HepG2 (cell line): ENCODE measurements at regions not wholly inside any gene's neighbourhood (a gene's known extent, or its start where the extent isn't known, plus 50 kb on each side); places are given as distances from the start of the nearest gene placed in this dataset.

Source experiments
- ATAC-seq: fragments of 200-7000 bp; cut with Tn5 transposase; 3 replicates; pipeline ENCODE4 v1.9.1; 2020; ENCODE audit warnings: mild to moderate bottlenecking, moderate library complexity
- BruUV-seq: library from RNA; stranded (reverse); fragments of 400-500 nt; replicated peaks from 2 replicates; lab custom pipeline; 2021; lab: Mats Ljungman, UMichigan
- CTCF ChIA-PET: fragments of 300-600 bp; formaldehyde crosslinking; extraction: SDS; loops from one replicate; lab custom pipeline; 2021; ENCODE audit warnings: low total read pairs, inconsistent platforms, low intra/inter-chr PET ratio; lab: Yijun Ruan, JAX
- POLR2A ChIA-PET: fragments of 350-600 bp; sonication (Branson Sonifier 250); formaldehyde crosslinking; loops from one replicate; lab custom pipeline; 2020; ENCODE audit warnings: antibody characterized with exemption, inconsistent platforms; lab: Yijun Ruan, JAX
- DNase-seq: peaks from one replicate; pipeline ENCODE4 v3.0.0-alpha.2; 2015; ENCODE audit warnings: low spot score
- FAIRE-seq: peaks from 3 replicates; lab custom pipeline; 2011; peaks lifted over from hg19 to GRCh38; lab: Jason Lieb, UNC
- H2AFZ ChIP-seq: one replicate; pipeline ENCODE4 v1.6.1; 2011; ENCODE audit warnings: low read length, inconsistent platforms
- H3K27ac ChIP-seq: fragments of 300-600 bp; 3 replicates; pipeline ENCODE4 v1.8.0; 2011; ENCODE audit warnings: mixed run types, mild to moderate bottlenecking, mixed read lengths, low read length, inconsistent platforms; ENCODE audit not compliant: insufficient read depth; ENCODE audit errors: extremely low read length
- H3K27me3 ChIP-seq, 2 experiments: fragments of 200-600 bp in 1 of 2; 2 replicates in 1 of 2; 3 replicates in 1 of 2; pipeline versions ENCODE4 v1.6.0 to v1.8.0; 2011; ENCODE audit warnings: low read length in 2 of 2, mild to moderate bottlenecking in 2 of 2, moderate library complexity in 2 of 2, inconsistent platforms in 1 of 2; ENCODE audit not compliant: insufficient read depth in 2 of 2, control insufficient read depth in 1 of 2
- H3K36me3 ChIP-seq, 2 experiments: fragments of 200-600 bp in 1 of 2; replicated peaks in 1 of 2; 2 replicates in 1 of 2; 3 replicates in 1 of 2; pipeline versions ENCODE4 v1.5.1 to v1.8.0; 2011; ENCODE audit warnings: low read length in 2 of 2, inconsistent platforms in 1 of 2; ENCODE audit not compliant: insufficient read depth in 2 of 2, control insufficient read depth in 1 of 2
- H3K4me1 ChIP-seq: 2 replicates; pipeline ENCODE4 v1.5.1; 2012; ENCODE audit warnings: low read length, inconsistent platforms; ENCODE audit not compliant: insufficient read depth
- H3K4me2 ChIP-seq: 2 replicates; pipeline ENCODE4 v1.6.0; 2011; ENCODE audit warnings: low read depth, low read length, inconsistent platforms
- H3K4me3 ChIP-seq, 3 experiments: fragments of 200-600 bp in 1 of 3; sonication (generic), shearing (Covaris generic) in 1 of 3; replicated peaks in 1 of 3; 2 replicates each; pipeline ENCODE4 v1.5.1; 2011 to 2016; ENCODE audit warnings: low read length in 3 of 3, inconsistent platforms in 2 of 3, low read depth in 2 of 3, mild to moderate bottlenecking in 2 of 3, control low read depth in 1 of 3, mixed read lengths in 1 of 3; ENCODE audit not compliant: insufficient read depth in 1 of 3
- H3K79me2 ChIP-seq: one replicate; pipeline ENCODE4 v1.6.1; 2011; ENCODE audit warnings: low read length, inconsistent platforms; ENCODE audit not compliant: insufficient read depth
- H3K9ac ChIP-seq: 2 replicates; pipeline ENCODE4 v1.6.0; 2011; ENCODE audit warnings: mild to moderate bottlenecking, low read depth, low read length, inconsistent platforms; ENCODE audit not compliant: insufficient read depth
- H3K9me3 ChIP-seq: 2 replicates; pipeline ENCODE4 v1.5.1; 2012; ENCODE audit warnings: mild to moderate bottlenecking, low read length
- H4K20me1 ChIP-seq: 2 replicates; pipeline ENCODE4 v1.6.0; 2011; ENCODE audit warnings: inconsistent platforms, mild to moderate bottlenecking, low read length, moderate library complexity; ENCODE audit not compliant: insufficient read depth
- FOSL2 ChIP-seq: sonication (generic); formaldehyde crosslinking; IDR thresholded peaks from 2 replicates; pipeline ENCODE4 v1.4.0; 2020; ENCODE audit warnings: missing genetic modification reagents
- HNF4G ChIP-seq, 2 experiments: sonication (generic) in 1 of 2; formaldehyde crosslinking in 1 of 2; IDR thresholded peaks; 2 replicates each; pipeline versions ENCODE4 v1.4.0 to v1.6.1; 2011 to 2020; ENCODE audit warnings: borderline replicate concordance in 2 of 2, low read depth in 2 of 2, mild to moderate bottlenecking in 2 of 2, low read length in 1 of 2, missing genetic modification reagents in 1 of 2, moderate library complexity in 1 of 2
- PLRG1 ChIP-seq: fragments of 450-650 bp; conservative IDR thresholded peaks from 2 replicates; pipeline ENCODE4 v1.6.1; 2016
- ZMYM3 ChIP-seq: sonication (generic); formaldehyde crosslinking; IDR thresholded peaks from 2 replicates; pipeline ENCODE4 v1.5.1; 2020; ENCODE audit warnings: mild to moderate bottlenecking, missing genetic modification reagents
- ZNF337 ChIP-seq: sonication (generic); formaldehyde crosslinking; IDR thresholded peaks from 2 replicates; pipeline ENCODE4 v1.5.1; 2020; ENCODE audit warnings: missing genetic modification reagents, low read depth, mild to moderate bottlenecking, borderline replicate concordance
- ZNF530 ChIP-seq: sonication (generic); formaldehyde crosslinking; IDR thresholded peaks from 2 replicates; pipeline ENCODE4 v1.5.0; 2020; ENCODE audit warnings: low read depth, mild to moderate bottlenecking, missing genetic modification reagents
- ZNF776 ChIP-seq: sonication (generic); formaldehyde crosslinking; IDR thresholded peaks from 2 replicates; pipeline ENCODE4 v1.4.0; 2020; ENCODE audit warnings: mild to moderate bottlenecking, missing genetic modification reagents
- ZNF800 ChIP-seq: sonication (generic); formaldehyde crosslinking; IDR thresholded peaks from 2 replicates; pipeline ENCODE4 v1.4.0; 2020; ENCODE audit warnings: missing genetic modification reagents
- WGBS: methylation state at CpG from one replicate; pipeline ENCODE4 v1.1.6; 2017; ENCODE audit warnings: low lambda C conversion rate; 5-methylcytosine and 5-hydroxymethylcytosine counted together
- in situ Hi-C: cut with HindIII; loops from 2 replicates; pipeline ENCODE4 v1.10.0; 2017; ENCODE audit warnings: low pct_unique_long_range_greater_than_20kb; ENCODE audit not compliant: extremely low pct_ligation_motif_present
- intact Hi-C: fragments of 100-400 bp; cut with micrococcal nuclease; formaldehyde crosslinking; loops from one replicate; pipeline ENCODE4 v1.10.0; 2022; ENCODE audit not compliant: unreplicated experiment

DNA sequence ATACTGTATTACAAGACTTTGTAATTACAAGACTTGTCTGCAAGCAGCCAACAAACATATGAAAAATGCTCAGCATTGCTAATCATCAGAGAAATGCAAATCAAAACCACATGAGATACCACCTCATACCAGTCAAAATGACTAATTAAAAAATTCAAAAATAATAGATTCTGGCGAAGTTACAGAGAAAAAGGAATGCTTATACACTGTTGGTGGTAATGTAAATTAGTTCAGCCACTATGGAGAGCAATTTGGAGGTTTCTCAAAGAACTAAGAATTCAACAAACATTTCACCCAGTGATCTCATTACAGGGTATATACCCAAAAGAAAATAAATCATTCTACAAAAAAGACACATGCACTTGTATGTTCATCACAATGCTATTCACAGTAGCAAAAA is 617.5 kb upstream of the CCDC54 start (continued):
- TF ChIP-seq PLRG1 (no peak), ZNF776 (CRISPR knock-in tag) (no peak), ZMYM3 (CRISPR knock-in tag) (no peak), ZNF530 (no peak), ZNF337 (CRISPR knock-in tag) (no peak), ZNF800 (no peak)

DNA sequence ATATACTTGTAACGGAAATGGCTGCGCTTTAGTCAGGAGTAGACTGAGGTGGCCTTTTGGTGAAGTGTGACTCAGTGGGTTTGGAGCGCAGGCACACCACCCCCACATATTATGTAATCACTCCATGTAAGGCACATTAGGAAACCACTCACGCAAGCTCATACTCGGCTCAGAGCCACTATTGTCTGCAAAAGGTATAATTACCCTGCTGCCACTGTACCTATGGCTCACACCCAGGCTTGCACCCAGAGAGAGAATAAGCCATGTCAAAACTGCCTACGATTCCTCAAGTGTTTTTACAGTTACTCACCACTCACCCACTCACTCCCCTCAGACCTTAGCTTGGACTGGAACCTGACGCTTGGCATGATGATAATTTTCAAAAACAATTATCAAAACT is 611.9 kb upstream of the CCDC54 start:
- intact Hi-C loops: no loop called here
- DNase-seq (no peak), ATAC-seq (no peak), FAIRE-seq (no peak)
- Histone ChIP-seq H3K4me3 (no peak overlapping the region), H3K9me3 (no peaks in the 10 kb centered on the region), H3K79me2 (no peaks in the 10 kb centered on the region), H3K27me3 (no peaks in the 10 kb centered on the region), H3K4me1 (no peaks in the 10 kb centered on the region), H3K9ac (no peak overlapping the region), H3K27ac (no peak overlapping the region), H3K36me3 (no peaks in the 10 kb centered on the region), H4K20me1 (no peaks in the 10 kb centered on the region), H2AFZ (no peak overlapping the region), H3K4me2 (no peak overlapping the region)
- BruUV-seq: no TSS peak
- 5% methylated on average over 6 of the region's 7 CpGs for WGBS
- ChIA-PET CTCF (no interaction called here), POLR2A (no interaction called here)
- in situ Hi-C loops: no loop called here
- TF ChIP-seq FOSL2 (peak; percentile 11; the same call in 1 of the 2 replicates), HNF4G (IDR thresholded peaks at IDR 0.05; ENCODE audit: borderline replicate concordance, low read depth, low read length) (no peak), HNF4G (CRISPR knock-in tag; IDR thresholded peaks at IDR 0.05; ENCODE audit: borderline replicate concordance, low read depth) (no peak)
